ENCODE measurements at regions not wholly inside any gene's neighbourhood (a gene's known extent, or its start where the extent isn't known, plus 50 kb on each side); places are given as distances from the start of the nearest gene placed in this dataset.
"Not testable (repeated sequence)": the region's sequence is repeated elsewhere in the genome, so short reads cannot be mapped to it uniquely, and the experiment has no call there.

DNA sequence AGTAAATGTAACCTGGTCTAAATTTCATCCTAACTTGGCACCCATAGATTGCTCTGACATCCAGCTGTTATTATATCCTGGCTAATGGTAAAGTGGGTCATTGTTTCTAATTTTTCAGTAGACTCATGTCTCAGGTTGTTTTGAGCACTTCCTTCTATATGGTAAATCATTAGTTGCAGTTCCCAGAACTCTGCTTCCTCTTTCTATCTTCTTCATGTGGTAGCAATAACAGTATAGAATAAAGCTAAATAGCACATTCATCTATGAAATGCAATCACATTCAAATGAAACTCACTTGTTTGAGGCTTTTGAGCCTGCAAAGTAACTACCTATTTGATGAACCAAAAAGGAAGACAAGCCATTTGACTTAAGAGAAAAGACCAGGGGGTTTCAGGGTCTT lies 65.1 kb upstream of the GZMB start:
- intact Hi-C loops (cut with DNase I; ENCODE audit: low total_unique reads) = no loop called here
- H3K4me3 ChIP-seq (ENCODE audit: low read depth, poor library complexity, severe bottlenecking) = no peak overlapping the region
- TF ChIP-seq, protein P1, sequence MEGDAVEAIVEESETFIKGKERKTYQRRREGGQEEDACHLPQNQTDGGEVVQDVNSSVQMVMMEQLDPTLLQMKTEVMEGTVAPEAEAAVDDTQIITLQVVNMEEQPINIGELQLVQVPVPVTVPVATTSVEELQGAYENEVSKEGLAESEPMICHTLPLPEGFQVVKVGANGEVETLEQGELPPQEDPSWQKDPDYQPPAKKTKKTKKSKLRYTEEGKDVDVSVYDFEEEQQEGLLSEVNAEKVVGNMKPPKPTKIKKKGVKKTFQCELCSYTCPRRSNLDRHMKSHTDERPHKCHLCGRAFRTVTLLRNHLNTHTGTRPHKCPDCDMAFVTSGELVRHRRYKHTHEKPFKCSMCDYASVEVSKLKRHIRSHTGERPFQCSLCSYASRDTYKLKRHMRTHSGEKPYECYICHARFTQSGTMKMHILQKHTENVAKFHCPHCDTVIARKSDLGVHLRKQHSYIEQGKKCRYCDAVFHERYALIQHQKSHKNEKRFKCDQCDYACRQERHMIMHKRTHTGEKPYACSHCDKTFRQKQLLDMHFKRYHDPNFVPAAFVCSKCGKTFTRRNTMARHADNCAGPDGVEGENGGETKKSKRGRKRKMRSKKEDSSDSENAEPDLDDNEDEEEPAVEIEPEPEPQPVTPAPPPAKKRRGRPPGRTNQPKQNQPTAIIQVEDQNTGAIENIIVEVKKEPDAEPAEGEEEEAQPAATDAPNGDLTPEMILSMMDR (IDR thresholded peaks at IDR 0.05) = no peak
- TF ChIP-seq POLR2A (IDR thresholded peaks at IDR 0.05) = no peak
- no peak for DNase-seq (ENCODE audit: low spot score in 2 of 2)

DNA sequence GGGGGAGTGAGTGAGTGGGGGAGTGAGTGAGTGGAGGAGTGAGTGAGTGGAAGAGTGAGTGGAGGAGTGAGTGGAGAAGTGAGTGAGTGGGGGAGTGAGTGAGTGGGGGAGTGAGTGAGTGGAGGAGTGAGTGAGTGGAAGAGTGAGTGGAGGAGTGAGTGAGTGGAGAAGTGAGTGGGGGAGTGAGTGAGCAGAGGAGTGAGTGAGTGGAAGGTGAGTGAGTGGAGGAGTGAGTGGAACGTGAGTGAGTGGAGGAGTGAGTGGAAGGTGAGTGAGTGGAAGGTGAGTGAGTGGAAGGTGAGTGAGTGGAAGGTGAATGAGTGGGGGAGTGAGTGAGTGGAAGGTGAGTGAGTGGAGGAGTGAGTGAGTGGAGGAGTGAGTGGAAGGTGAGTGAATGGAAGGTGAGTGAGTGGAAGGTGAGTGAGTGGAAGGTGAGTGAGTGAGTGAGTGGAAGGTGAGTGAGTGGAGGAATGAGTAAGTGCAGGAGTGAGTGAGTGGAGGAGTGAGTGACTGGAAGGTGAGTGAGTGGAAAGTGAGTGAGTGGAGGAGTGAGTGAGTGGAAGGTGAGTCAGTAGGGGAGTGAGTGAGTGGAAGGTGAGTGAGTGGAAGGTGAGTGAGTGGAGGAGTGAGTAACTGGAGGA lies 62.4 kb upstream of the GZMB start:
- H3K4me3 ChIP-seq (ENCODE audit: low read depth, poor library complexity, severe bottlenecking); intact Hi-C loops (cut with DNase I; ENCODE audit: low total_unique reads); DNase-seq (ENCODE audit: low spot score in 2 of 2): not testable (repeated sequence)
- 82 to 91% methylated on average over 1 of the region's 1 CpG for WGBS, 2 donors

DNA sequence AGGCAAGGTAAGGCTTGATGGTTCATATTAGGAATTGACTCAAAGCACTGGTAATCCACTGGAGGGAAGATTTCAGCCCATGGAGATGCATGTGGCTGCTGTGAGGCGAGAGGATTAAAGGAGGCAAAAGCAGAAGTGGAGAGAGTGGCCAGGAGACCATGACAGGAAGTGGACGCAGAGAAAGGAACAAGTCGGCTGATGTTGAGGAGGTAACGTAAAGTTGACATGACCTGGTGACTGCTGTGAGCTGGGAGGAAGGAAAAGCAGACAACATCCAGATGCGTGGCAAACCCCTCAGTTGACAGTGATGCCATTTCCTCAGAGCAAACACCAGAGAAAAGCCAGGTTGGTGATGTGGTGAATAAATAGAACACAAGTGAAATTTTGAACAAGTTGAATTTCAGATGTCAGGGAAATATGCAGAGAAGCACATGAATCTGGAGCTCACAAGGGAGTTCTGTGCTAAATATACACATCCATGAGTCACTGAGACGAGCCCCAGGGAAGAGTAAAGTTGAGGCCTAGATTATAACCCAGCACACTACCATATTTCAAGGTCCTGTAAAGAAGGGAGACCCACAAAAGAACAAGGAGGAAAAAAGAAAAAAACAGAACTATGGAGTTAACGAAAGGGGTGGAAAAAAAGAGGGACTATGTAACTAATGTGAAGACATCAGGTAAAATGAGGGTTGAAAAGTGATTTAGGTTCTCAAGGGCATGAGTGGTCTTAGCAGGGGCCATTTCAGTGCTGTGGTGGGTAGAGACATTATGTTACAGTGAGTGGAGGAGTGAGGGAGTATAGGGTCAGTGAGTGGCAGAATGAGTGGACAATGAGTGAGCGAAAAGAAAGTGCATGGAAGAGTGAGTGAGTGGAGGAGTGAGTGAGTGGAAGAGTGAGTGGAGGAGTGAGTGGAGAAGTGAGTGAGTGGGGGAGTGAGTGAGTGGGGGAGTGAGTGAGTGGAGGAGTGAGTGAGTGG lies 61.6 kb upstream of the GZMB start:
- intact Hi-C loops (cut with DNase I; ENCODE audit: low total_unique reads) = no loop called here
- TF ChIP-seq POLR2A (IDR thresholded peaks at IDR 0.05) = no peak
- TF ChIP-seq, protein P1 (IDR thresholded peaks at IDR 0.05) = no peak
- DNase-seq (ENCODE audit: low spot score in 2 of 2) = no peak
- no peak overlapping the region for H3K4me3 ChIP-seq (ENCODE audit: low read depth, poor library complexity, severe bottlenecking)
- 63 to 67% methylated on average over 8 of the region's 8 CpGs for WGBS, 2 donors

DNA sequence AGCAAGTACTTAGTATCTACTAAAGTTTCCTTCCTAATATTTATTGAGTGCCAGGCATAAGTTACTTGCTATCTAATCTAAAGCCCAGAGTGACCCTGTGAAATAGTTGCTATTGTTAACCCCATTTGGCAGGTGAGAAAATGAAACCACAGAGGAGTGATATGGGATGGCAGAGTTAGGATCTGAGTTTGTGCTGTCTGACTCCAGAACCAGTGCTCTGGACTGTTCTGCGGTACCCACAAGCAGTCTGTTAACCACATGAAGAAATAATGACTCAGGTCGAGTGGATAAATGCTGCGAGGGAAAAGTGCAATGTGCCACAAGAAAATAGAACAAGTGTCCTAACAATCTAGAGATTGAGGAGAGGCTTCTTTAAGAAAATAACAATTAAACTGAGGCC lies 60.7 kb upstream of the GZMB start:
- intact Hi-C loops (cut with DNase I; ENCODE audit: low total_unique reads) = no loop called here
- no peak for DNase-seq (ENCODE audit: low spot score in 2 of 2)
- H3K4me3 ChIP-seq (ENCODE audit: low read depth, poor library complexity, severe bottlenecking) = no peak overlapping the region
- TF ChIP-seq, protein P1 (IDR thresholded peaks at IDR 0.05) = no peak
- no peak for TF ChIP-seq POLR2A (IDR thresholded peaks at IDR 0.05)
- WGBS, 2 donors = 79 to 82% methylated on average over 3 of the region's 3 CpGs

DNA sequence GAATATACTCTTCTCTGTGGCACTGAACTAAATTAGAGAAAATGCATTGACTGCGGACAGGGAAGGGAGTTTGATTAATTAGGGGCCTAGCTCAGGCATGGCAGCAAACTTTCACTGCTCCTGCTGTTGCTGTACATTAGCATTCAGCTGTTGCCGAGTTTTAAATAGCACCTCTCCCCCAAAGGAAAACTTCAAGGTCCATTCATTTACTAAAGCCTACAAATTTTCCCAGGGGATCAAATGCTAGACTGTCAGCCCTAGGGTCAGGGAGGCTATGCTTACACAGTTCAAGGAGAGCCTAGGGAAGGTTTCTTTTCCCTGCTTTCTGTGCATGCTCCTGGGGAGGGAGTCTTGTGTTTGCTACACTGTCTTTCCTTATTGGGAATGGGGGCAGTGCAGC lies 60.0 kb upstream of the GZMB start:
- WGBS, 2 donors = 41 to 77% methylated on average over 2 of the region's 2 CpGs
- intact Hi-C loops (cut with DNase I; ENCODE audit: low total_unique reads) = no loop called here
- no peak for TF ChIP-seq POLR2A (IDR thresholded peaks at IDR 0.05)
- TF ChIP-seq, protein P1 (IDR thresholded peaks at IDR 0.05) = no peak
- DNase-seq (ENCODE audit: low spot score in 2 of 2) = no peak
- no peak overlapping the region for H3K4me3 ChIP-seq (ENCODE audit: low read depth, poor library complexity, severe bottlenecking)

DNA sequence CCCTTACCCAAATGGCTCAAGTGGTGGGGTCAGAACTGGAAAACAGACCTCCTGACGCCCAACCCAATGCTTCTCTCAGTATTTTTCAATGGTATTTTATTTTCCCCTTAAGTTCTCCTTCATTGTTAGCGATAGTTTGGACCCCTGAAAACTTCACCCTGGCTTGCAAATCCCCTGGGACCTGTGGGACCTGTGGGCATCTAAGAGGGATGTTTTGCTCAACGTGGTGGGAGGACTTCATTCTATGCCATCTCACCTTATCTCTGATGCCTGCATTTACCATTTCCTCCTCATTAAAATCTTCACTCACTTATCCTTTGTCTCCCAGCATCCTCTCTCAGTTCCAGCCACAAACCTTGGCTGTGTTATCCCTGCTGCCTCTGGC lies 59.4 kb upstream of the GZMB start:
- no peak for TF ChIP-seq POLR2A (IDR thresholded peaks at IDR 0.05)
- TF ChIP-seq, protein P1 (IDR thresholded peaks at IDR 0.05) = no peak
- no peak for DNase-seq (ENCODE audit: low spot score in 2 of 2)
- no peak overlapping the region for H3K4me3 ChIP-seq (ENCODE audit: low read depth, poor library complexity, severe bottlenecking)
- intact Hi-C loops (cut with DNase I; ENCODE audit: low total_unique reads) = no loop called here
- 64 to 79% methylated on average over 3 of the region's 3 CpGs for WGBS, 2 donors
